GM12865 (cell line): ENCODE measurements at regions not wholly inside any gene's neighbourhood (a gene's known extent, or its start where the extent isn't known, plus 50 kb on each side); places are given as distances from the start of the nearest gene placed in this dataset.
"Not testable (repeated sequence)": the region's sequence is repeated elsewhere in the genome, so short reads cannot be mapped to it uniquely, and the experiment has no call there.

Source experiments
- DNase-seq: peaks from one replicate; pipeline ENCODE4 v3.0.0; 2010; ENCODE audit warnings: low read depth
- H3K4me3 ChIP-seq: 2 replicates; pipeline ENCODE4 v1.5.1; 2011; ENCODE audit warnings: mild to moderate bottlenecking, low read depth, low read length, control low read depth
- CTCF ChIP-seq: IDR thresholded peaks from 2 replicates; pipeline ENCODE4 v1.5.1; 2011; ENCODE audit warnings: low read length, control low read depth, low read depth, inconsistent platforms; ENCODE audit not compliant: insufficient read depth; ENCODE audit errors: missing control alignments

GRCh38 chr17:36690190-36690589 lies 88.8 kb downstream of the MRM1 start:
- no peak for TF ChIP-seq CTCF
- H3K4me3 ChIP-seq = no peak overlapping the region

GRCh38 chr17:36691606-36692005 lies 90.2 kb downstream of the MRM1 start:
- DNase-seq = no peak
- no peak for TF ChIP-seq CTCF
- H3K4me3 ChIP-seq = no peak overlapping the region

More at GRCh38 chr17:36690190-36690589, 88.8 kb downstream of the MRM1 start:
- no peak for DNase-seq

- TF ChIP-seq CTCF = no peak
- H3K4me3 ChIP-seq = no peak overlapping the region
- DNase-seq = no peak
These were observed 93.7 kb downstream of the MRM1 start for GRCh38 chr17:36695082-36695481.

- H3K4me3 ChIP-seq, DNase-seq: not testable (repeated sequence)
These were observed 94.3 kb downstream of the MRM1 start for GRCh38 chr17:36695710-36696109.

- no peak overlapping the region for H3K4me3 ChIP-seq
- DNase-seq = no peak
- TF ChIP-seq CTCF = no peak
These were observed 95.4 kb downstream of the MRM1 start for GRCh38 chr17:36696805-36697204.

- no peak overlapping the region for H3K4me3 ChIP-seq
- TF ChIP-seq CTCF = no peak
These were observed 96.6 kb downstream of the MRM1 start for GRCh38 chr17:36697903-36698530.

GRCh38 chr17:36701429-36702099 lies 100.2 kb downstream of the MRM1 start:
- no peak for TF ChIP-seq CTCF
- H3K4me3 ChIP-seq = no peak overlapping the region
- no peak for DNase-seq

More at GRCh38 chr17:36697903-36698530, 96.6 kb downstream of the MRM1 start:
- DNase-seq = no peak
